ENCODE measurements at regions not wholly inside any gene's neighbourhood (a gene's known extent, or its start where the extent isn't known, plus 50 kb on each side); places are given as distances from the start of the nearest gene placed in this dataset.
"Not testable (repeated sequence)": the region's sequence is repeated elsewhere in the genome, so short reads cannot be mapped to it uniquely, and the experiment has no call there.

DNA sequence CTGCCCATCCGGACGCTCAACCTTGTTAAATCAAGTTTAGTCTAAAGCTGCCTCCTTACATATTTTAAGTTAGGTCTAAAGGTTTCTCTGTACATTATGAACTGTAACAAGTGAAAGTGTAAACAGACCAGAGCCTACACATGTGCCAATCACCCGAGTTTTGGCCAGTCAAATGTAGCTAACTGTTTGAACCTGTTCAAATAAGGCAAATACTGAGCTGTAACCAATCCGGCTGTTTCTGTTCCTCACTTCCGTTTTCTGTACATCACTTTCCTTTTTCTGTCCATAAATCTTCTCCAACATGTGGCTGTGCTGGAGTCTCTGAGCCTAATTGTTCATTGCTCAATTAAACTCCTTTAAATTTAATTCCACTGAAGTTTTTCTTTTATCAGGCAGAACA lies 113.3 kb upstream of the SHISA3 start:
- ATAC-seq (ENCODE audit: low FRiP score), result no peak
- no peak for DNase-seq (ENCODE audit: low spot score)
- TF ChIP-seq, protein P1, sequence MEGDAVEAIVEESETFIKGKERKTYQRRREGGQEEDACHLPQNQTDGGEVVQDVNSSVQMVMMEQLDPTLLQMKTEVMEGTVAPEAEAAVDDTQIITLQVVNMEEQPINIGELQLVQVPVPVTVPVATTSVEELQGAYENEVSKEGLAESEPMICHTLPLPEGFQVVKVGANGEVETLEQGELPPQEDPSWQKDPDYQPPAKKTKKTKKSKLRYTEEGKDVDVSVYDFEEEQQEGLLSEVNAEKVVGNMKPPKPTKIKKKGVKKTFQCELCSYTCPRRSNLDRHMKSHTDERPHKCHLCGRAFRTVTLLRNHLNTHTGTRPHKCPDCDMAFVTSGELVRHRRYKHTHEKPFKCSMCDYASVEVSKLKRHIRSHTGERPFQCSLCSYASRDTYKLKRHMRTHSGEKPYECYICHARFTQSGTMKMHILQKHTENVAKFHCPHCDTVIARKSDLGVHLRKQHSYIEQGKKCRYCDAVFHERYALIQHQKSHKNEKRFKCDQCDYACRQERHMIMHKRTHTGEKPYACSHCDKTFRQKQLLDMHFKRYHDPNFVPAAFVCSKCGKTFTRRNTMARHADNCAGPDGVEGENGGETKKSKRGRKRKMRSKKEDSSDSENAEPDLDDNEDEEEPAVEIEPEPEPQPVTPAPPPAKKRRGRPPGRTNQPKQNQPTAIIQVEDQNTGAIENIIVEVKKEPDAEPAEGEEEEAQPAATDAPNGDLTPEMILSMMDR (IDR thresholded peaks at IDR 0.05), result no peak

DNA sequence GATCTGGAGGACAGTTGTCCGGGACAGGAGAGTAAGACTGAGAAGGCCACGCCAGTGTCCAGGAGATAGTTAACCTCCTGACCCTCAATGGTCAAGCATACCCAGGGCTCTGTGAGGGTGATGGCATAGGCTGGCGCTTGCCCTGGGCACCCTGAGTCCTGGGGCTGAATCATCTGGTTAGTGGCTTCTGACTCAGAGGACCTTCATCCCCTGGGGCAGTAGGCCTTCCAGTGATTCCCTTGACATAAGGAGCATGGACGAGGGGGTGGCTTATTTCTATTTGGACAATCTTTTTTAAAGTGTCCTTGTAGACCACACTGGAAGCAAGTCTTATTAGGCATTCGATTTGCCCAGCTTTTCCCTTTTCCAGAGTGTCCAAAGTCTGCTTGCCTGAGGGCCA lies 108.4 kb upstream of the SHISA3 start:
- DNase-seq (ENCODE audit: low spot score), result not testable (repeated sequence)

DNA sequence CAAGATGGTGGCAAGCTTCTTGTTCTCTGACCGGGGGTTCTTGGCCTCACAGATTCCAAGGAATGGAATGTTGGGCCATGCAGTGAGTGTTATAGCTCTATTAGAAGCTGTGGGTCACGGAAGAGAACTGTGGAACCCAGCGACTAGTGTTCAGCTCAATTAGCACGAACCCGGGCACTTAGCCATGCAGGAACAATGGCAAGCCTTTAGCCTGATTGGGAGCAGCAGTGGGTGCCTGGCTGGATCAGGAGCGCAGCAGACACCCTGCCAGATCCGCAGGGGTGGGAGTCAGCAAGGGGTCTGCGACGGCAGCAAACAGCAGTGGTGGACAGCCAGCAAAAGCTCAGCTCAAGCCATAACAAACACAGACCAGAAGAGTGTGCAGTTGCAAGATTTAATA lies 105.1 kb upstream of the SHISA3 start:
- DNase-seq (ENCODE audit: low spot score); ATAC-seq (ENCODE audit: low FRiP score): not testable (repeated sequence)

More for the DNA sequence above, 108.4 kb upstream of the SHISA3 start:
- ATAC-seq (ENCODE audit: low FRiP score), result not testable (repeated sequence)

DNA sequence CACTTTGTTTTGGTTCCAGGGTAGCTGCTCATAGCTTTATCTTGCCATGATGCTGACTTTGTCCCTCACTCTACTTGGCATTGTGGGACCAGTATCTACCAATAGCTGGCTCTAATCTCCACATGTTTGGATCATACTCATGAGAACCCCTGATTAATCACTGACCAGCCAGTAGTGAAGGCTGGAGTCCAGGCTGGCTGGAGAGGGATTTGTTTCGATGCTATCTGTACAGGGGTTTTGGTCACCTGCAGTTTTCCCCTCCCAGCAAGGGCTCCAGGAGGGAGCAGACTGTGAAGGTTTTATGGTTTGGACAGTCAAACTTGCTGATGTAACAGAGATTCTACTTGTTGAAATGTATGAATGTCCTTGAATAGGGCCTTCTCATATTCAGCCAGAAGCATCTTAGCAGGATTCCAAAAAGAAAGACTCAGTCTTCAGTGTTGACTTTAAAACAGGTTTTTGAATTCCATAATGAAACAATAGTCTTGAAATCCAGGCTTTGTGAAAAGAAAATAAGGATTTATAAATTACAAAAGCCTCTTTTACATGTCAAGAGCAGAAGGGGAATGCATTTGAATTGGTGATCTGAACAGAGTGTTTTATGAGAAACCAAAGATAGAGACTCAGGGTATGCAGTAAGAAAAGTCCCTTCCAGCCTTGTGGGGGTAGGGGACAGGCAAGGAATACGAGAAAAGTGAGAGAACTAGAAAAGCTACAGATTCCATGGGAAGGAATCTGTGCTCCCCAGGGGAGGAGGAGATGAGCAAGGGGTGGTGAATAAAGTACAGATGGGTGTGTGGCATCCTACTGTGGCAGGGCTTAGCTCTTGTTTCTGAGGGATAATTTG lies 103.1 kb upstream of the SHISA3 start:
- DNase-seq (ENCODE audit: low spot score), result no peak
- TF ChIP-seq, protein P1 (IDR thresholded peaks at IDR 0.05), result no peak
- ATAC-seq (ENCODE audit: low FRiP score), result no peak

DNA sequence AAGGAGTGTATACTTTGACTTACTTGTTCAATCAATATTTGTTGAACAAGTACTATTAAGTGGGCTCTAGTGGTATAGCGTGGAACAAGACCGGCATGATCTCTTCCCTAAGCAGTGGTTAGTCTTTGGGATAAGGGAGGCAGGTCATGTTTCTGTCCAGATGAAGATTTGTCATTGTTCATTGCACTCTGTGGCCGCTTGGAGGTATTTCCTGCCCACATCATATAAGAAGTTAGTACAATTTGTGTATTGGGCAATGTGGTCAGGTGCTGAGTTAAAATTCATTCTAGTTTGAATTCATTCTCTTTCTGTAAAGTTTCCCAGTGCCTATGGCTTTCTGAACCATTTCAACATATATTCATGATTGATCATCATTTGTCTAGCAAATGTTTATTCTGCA lies 101.1 kb upstream of the SHISA3 start:
- TF ChIP-seq, protein P1 (IDR thresholded peaks at IDR 0.05), result no peak
- no peak for DNase-seq (ENCODE audit: low spot score)

DNA sequence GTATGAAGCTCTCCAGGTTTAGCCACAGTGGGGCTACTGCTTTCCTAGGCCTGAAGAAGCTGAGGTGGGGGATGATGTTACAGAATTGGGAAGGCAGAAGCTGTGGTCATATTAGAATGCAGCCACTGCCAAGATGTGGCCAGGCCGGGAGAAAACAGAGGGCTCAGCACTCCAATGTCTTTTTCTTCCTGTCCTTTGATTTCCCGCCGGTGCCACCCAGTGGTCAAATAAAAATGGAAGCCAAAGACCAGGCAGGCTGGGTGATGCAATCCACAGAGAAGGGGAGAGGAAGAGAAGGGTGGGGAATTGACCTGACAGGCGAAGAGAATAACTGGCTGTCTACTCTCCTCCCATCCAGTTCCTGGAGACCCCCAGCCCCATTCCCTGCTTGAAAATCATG lies 94.9 kb upstream of the SHISA3 start:
- DNase-seq (ENCODE audit: low spot score), result no peak
- ATAC-seq (ENCODE audit: low FRiP score), result no peak
- TF ChIP-seq, protein P1 (IDR thresholded peaks at IDR 0.05), result no peak

More for the DNA sequence above, 101.1 kb upstream of the SHISA3 start:
- no peak for ATAC-seq (ENCODE audit: low FRiP score)

DNA sequence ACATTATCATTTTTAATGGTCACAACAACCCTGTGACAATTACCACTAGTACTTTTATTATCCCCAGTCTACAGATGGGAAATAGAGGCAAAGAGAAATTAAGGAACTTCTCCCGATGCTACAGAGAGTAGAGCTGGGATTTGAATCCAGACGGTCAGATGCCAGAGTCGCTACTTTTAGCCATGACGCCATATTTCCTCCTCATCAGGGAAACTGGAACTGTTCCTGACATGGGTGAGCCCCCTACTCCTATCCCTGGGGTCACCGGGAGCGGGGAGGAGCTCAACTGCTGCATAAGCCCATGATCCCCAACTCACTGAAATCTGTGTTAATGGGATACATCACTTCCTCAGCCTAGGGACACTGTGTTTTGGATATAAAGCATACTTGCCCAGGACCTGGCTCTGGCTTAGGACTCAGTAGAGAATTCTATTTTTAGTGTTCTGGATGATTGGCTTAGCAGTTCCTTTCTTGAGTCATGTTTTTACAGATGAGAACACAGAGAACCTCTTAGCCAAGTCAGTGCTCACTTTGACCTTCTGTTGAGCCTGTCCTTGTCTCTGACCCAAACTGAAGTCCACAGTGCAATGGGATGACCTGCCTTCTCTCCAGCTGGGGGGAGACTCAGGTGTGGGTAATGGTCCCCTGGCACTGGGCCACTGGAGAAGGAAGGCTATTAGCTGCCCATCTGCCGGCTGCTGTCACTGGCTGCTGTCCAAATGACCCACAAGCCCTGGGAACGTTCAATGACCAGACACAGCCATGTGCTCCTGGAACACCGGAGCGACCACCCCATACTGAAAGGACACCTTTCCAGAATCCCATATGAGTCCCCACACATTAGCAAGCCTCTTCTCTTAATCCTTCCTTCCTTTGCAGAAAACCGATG lies 90.8 kb upstream of the SHISA3 start:
- no peak for DNase-seq (ENCODE audit: low spot score)
- TF ChIP-seq, protein P1 (IDR thresholded peaks at IDR 0.05), result no peak
- ATAC-seq (ENCODE audit: low FRiP score), result peak; percentile 28

All from omental fat pad (tissue), 3 donors.